SK-N-SH (cell line): ENCODE measurements at regions not wholly inside any gene's neighbourhood (a gene's known extent, or its start where the extent isn't known, plus 50 kb on each side); places are given as distances from the start of the nearest gene placed in this dataset.

ENCODE experiments used
- CTCF ChIA-PET: fragments of 300-600, 350-600 bp; formaldehyde crosslinking; extraction: SDS; loops from one replicate; lab custom pipeline; 2021; lab: Yijun Ruan, JAX
- POLR2A ChIA-PET: fragments of 350-600 bp; sonication (Branson Sonifier 250); formaldehyde crosslinking; extraction: SDS; loops from one replicate; lab custom pipeline; 2020; ENCODE audit warnings: antibody characterized with exemption, inconsistent platforms; lab: Yijun Ruan, JAX
- DNase-seq: peaks from one replicate; pipeline ENCODE4 v3.0.0; 2012
- H2AFZ ChIP-seq: fragments of 200-600 bp; sonication (generic); 2 replicates; pipeline ENCODE4 v1.8.1; 2016; ENCODE audit warnings: antibody characterized with exemption, mild to moderate bottlenecking, low read depth
- H3F3A ChIP-seq: fragments of 200-600 bp; sonication (generic); replicated peaks from 2 replicates; pipeline ENCODE3; 2016; ENCODE audit warnings: antibody characterized with exemption, mild to moderate bottlenecking; ENCODE audit not compliant: insufficient read depth
- H3K27ac ChIP-seq, 2 experiments: fragments of 200-500 bp in 1 of 2; fragments of 200-600 bp in 1 of 2; sonication (Bioruptor generic) in 1 of 2; sonication (generic), shearing (Covaris generic) in 1 of 2; 2 replicates each; pipeline versions ENCODE4 v1.5.1 to v1.6.1; 2014 to 2016; ENCODE audit warnings: low read depth in 2 of 2, inconsistent platforms in 1 of 2, low read length in 1 of 2, mild to moderate bottlenecking in 1 of 2, mixed read lengths in 1 of 2
- H3K27me3 ChIP-seq: fragments of 200-600 bp; sonication (generic), shearing (Covaris generic); 2 replicates; pipeline ENCODE4 v1.6.1; 2016; ENCODE audit warnings: mixed run types; ENCODE audit not compliant: insufficient read depth
- H3K36me3 ChIP-seq, 2 experiments: fragments of 200-500 bp in 1 of 2; fragments of 200-600 bp in 1 of 2; sonication (Bioruptor generic) in 1 of 2; sonication (generic) in 1 of 2; replicated peaks in 1 of 2; 2 replicates each; pipeline versions ENCODE3 to v1.5.1; 2014 to 2016; ENCODE audit warnings: low read length in 1 of 2, mild to moderate bottlenecking in 1 of 2; ENCODE audit not compliant: insufficient read depth in 2 of 2, control insufficient read depth in 1 of 2
- H3K4me1 ChIP-seq, 2 experiments: fragments of 200-500 bp in 1 of 2; fragments of 200-600 bp in 1 of 2; sonication (Bioruptor generic) in 1 of 2; sonication (generic), shearing (Covaris generic) in 1 of 2; 2 replicates each; pipeline versions ENCODE4 v1.5.1 to v1.6.1; 2014 to 2016; ENCODE audit warnings: low read depth in 1 of 2, low read length in 1 of 2, mixed run types in 1 of 2; ENCODE audit not compliant: insufficient read depth in 2 of 2, control insufficient read depth in 1 of 2
- H3K4me2 ChIP-seq: fragments of 200-600 bp; sonication (generic), shearing (Covaris generic); 2 replicates; pipeline ENCODE4 v1.6.1; 2017; ENCODE audit warnings: mixed run types
- H3K4me3 ChIP-seq, 2 experiments: fragments of 200-500 bp in 1 of 2; fragments of 200-600 bp in 1 of 2; sonication (Bioruptor generic) in 1 of 2; sonication (generic), shearing (Covaris generic) in 1 of 2; 2 replicates each; pipeline versions ENCODE4 v1.5.1 to v1.8.1; 2014 to 2016; ENCODE audit warnings: low read depth in 2 of 2, inconsistent platforms in 1 of 2, low read length in 1 of 2, mild to moderate bottlenecking in 1 of 2, mixed read lengths in 1 of 2, moderate library complexity in 1 of 2
- H3K79me2 ChIP-seq: fragments of 200-600 bp; sonication (generic); 2 replicates; pipeline ENCODE4 v1.8.1; 2017; ENCODE audit warnings: mild to moderate bottlenecking; ENCODE audit not compliant: insufficient read depth
- H3K9ac ChIP-seq: fragments of 200-600 bp; sonication (generic); 2 replicates; pipeline ENCODE4 v1.6.1; 2017; ENCODE audit warnings: mixed run types
- H3K9me2 ChIP-seq: fragments of 200-600 bp; sonication (generic); 2 replicates; pipeline ENCODE4 v1.6.1; 2017; ENCODE audit warnings: mixed run types
- H3K9me3 ChIP-seq: fragments of 200-600 bp; sonication (generic); 2 replicates; pipeline ENCODE4 v1.6.1; 2017; ENCODE audit warnings: mixed run types, mild to moderate bottlenecking, moderate library complexity
- H4K20me1 ChIP-seq: fragments of 200-600 bp; sonication (generic); 2 replicates; pipeline ENCODE4 v1.6.1; 2017; ENCODE audit warnings: mild to moderate bottlenecking, mixed run types; ENCODE audit not compliant: insufficient read depth
- CHD2 ChIP-seq: fragments of 150-350 bp; IDR thresholded peaks from 2 replicates; pipeline ENCODE4 v1.6.1; 2018; ENCODE audit warnings: low read length; ENCODE audit not compliant: partially characterized antibody
- ELF1 ChIP-seq: IDR thresholded peaks from 2 replicates; pipeline ENCODE4 v1.4.0; 2012
- EP300 ChIP-seq, 2 experiments: IDR thresholded peaks; 2 replicates each; pipeline versions ENCODE4 v1.4.0 to v1.6.1; 2012; ENCODE audit warnings: borderline replicate concordance in 1 of 2, low read depth in 1 of 2, low read length in 1 of 2
- FOSL2 ChIP-seq: IDR thresholded peaks from 2 replicates; pipeline ENCODE4 v1.4.0; 2012; ENCODE audit warnings: low read depth, mild to moderate bottlenecking, moderate library complexity, borderline replicate concordance
- FOXJ3 ChIP-seq: sonication (generic); formaldehyde crosslinking; IDR thresholded peaks from 2 replicates; pipeline ENCODE4 v1.5.1; 2020; ENCODE audit warnings: mild to moderate bottlenecking, missing genetic modification reagents
- FOXM1 ChIP-seq: IDR thresholded peaks from 2 replicates; pipeline ENCODE4 v1.4.0; 2012; ENCODE audit warnings: low read depth, mild to moderate bottlenecking
- GATA2 ChIP-seq: sonication (generic); formaldehyde crosslinking; IDR thresholded peaks from 2 replicates; pipeline ENCODE4 v1.5.0; 2020; ENCODE audit warnings: mild to moderate bottlenecking, missing genetic modification reagents
- MEF2A ChIP-seq: IDR thresholded peaks from 2 replicates; pipeline ENCODE4 v1.4.0; 2012; ENCODE audit warnings: low read depth, borderline replicate concordance
- NFIC ChIP-seq: IDR thresholded peaks from 2 replicates; pipeline ENCODE4 v1.4.0; 2012; ENCODE audit warnings: borderline replicate concordance
- NRF1 ChIP-seq: IDR thresholded peaks from 2 replicates; pipeline ENCODE4 v1.6.1; 2012; ENCODE audit warnings: low read depth, mild to moderate bottlenecking, low read length
- SIN3A ChIP-seq: IDR thresholded peaks from 2 replicates; pipeline ENCODE4 v1.6.1; 2012; ENCODE audit warnings: low read depth, mild to moderate bottlenecking, low read length, moderate library complexity, borderline replicate concordance
- SMC3 ChIP-seq: IDR thresholded peaks from 2 replicates; pipeline ENCODE4 v1.6.1; 2012; ENCODE audit warnings: low read depth, low read length, improper control_type of control experiment
- TCF12 ChIP-seq: IDR thresholded peaks from 2 replicates; pipeline ENCODE4 v1.4.0; 2012
- TEAD4 ChIP-seq: IDR thresholded peaks from 2 replicates; pipeline ENCODE4 v1.4.0; 2012; ENCODE audit warnings: mild to moderate bottlenecking, borderline replicate concordance; ENCODE audit not compliant: insufficient read depth
- WGBS: methylation state at CpG from one replicate; pipeline ENCODE4 v1.1.6; 2017; ENCODE audit warnings: low lambda C conversion rate; 5-methylcytosine and 5-hydroxymethylcytosine counted together
- TF ChIP-seq, protein P1 (sequence below): fragments of 200-600 bp; sonication (generic); IDR thresholded peaks from 2 replicates; pipeline ENCODE4 v1.6.1; 2017; ENCODE audit warnings: antibody characterized with exemption, mild to moderate bottlenecking, moderate library complexity
- TF ChIP-seq, protein P2 (sequence below): fragments of 150-350 bp; IDR thresholded peaks from 2 replicates; pipeline ENCODE4 v1.6.1; 2016; ENCODE audit warnings: mild to moderate bottlenecking, low read depth, low read length
- TF ChIP-seq, protein P3 (sequence below): IDR thresholded peaks from 2 replicates; pipeline ENCODE4; 2012
- TF ChIP-seq, protein P4 (sequence below): fragments of 150-350 bp; IDR thresholded peaks from 2 replicates; pipeline ENCODE4 v1.6.1; 2017; ENCODE audit warnings: antibody characterized with exemption, low read length, low read depth, borderline replicate concordance
- TF ChIP-seq, protein P5 (sequence below): IDR thresholded peaks from 2 replicates; pipeline ENCODE4 v1.4.0; 2012; ENCODE audit warnings: low read depth

DNA sequence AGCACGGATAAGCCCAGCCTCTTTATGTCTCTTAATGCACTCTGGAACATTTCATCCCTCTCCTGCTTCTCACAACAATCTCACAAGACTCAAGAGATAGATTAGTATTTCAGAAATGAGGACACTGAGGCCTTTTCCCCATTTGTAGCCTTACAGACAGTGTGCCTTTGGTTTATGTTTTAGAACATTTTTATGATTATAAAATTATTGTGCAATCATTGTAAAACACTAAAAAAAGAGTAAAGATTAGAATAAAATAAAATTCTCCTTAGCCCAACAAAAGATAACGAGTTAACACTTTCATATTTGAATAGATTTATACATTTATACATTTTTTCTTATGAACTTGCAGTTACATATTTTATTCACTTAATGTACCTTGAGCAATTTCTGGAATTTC is 748.7 kb downstream of the TRIML1 start (continued):
- TF ChIP-seq, protein P1, sequence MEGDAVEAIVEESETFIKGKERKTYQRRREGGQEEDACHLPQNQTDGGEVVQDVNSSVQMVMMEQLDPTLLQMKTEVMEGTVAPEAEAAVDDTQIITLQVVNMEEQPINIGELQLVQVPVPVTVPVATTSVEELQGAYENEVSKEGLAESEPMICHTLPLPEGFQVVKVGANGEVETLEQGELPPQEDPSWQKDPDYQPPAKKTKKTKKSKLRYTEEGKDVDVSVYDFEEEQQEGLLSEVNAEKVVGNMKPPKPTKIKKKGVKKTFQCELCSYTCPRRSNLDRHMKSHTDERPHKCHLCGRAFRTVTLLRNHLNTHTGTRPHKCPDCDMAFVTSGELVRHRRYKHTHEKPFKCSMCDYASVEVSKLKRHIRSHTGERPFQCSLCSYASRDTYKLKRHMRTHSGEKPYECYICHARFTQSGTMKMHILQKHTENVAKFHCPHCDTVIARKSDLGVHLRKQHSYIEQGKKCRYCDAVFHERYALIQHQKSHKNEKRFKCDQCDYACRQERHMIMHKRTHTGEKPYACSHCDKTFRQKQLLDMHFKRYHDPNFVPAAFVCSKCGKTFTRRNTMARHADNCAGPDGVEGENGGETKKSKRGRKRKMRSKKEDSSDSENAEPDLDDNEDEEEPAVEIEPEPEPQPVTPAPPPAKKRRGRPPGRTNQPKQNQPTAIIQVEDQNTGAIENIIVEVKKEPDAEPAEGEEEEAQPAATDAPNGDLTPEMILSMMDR, result no peak
- no peak for TF ChIP-seq TCF12
- TF ChIP-seq, all 33 proteins: peak for 0

DNA sequence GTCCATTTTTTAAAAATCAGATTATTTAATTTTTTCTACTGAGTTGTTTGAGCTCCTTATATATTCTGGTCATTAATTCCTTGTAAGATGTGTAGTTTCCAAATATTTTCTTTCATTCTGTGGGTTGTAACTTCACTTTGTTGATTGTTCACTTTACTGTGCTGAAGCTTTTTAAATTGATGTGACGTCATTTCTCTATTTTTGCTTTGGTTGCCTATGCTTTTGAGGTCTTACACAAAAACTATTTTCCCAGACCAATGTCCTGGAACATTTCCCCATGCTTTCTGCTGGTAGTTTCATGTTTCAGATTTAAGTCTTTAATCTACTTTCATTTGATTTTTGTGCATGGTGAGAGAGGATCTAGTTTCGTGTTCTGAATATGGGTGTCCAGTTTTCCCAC is 753.6 kb downstream of the TRIML1 start:
- TF ChIP-seq FOXM1, result no peak
- no peak for TF ChIP-seq TEAD4
- TF ChIP-seq SMC3, result no peak
- TF ChIP-seq, protein P2, sequence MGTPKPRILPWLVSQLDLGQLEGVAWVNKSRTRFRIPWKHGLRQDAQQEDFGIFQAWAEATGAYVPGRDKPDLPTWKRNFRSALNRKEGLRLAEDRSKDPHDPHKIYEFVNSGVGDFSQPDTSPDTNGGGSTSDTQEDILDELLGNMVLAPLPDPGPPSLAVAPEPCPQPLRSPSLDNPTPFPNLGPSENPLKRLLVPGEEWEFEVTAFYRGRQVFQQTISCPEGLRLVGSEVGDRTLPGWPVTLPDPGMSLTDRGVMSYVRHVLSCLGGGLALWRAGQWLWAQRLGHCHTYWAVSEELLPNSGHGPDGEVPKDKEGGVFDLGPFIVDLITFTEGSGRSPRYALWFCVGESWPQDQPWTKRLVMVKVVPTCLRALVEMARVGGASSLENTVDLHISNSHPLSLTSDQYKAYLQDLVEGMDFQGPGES, result no peak
- no peak for TF ChIP-seq SIN3A
- TF ChIP-seq NFIC, result no peak
- TF ChIP-seq EP300 (IDR thresholded peaks at IDR 0.05; ENCODE audit: borderline replicate concordance in 1 of 2, low read depth in 1 of 2, low read length in 1 of 2), result no peak
- no peak for TF ChIP-seq ELF1
- TF ChIP-seq, protein P3, sequence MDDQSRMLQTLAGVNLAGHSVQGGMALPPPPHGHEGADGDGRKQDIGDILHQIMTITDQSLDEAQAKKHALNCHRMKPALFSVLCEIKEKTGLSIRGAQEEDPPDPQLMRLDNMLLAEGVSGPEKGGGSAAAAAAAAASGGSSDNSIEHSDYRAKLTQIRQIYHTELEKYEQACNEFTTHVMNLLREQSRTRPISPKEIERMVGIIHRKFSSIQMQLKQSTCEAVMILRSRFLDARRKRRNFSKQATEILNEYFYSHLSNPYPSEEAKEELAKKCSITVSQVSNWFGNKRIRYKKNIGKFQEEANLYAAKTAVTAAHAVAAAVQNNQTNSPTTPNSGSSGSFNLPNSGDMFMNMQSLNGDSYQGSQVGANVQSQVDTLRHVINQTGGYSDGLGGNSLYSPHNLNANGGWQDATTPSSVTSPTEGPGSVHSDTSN, result no peak
- no peak for TF ChIP-seq TCF12
- no peak for TF ChIP-seq FOSL2
- H3K36me3 ChIP-seq, result no peaks in the 10 kb centered on the region
- no peak overlapping the region for H3K4me2 ChIP-seq
- H2AFZ ChIP-seq, result no peak overlapping the region
- CTCF ChIA-PET, result no interaction called here
- POLR2A ChIA-PET, result no interaction called here
- no peaks in the 10 kb centered on the region for H3F3A ChIP-seq
- DNase-seq, result no peak
- no peaks in the 10 kb centered on the region for H4K20me1 ChIP-seq
- H3K4me1 ChIP-seq, result no peaks in the 10 kb centered on the region
- no peaks in the 10 kb centered on the region for H3K27me3 ChIP-seq
- no peaks in the 10 kb centered on the region for H3K79me2 ChIP-seq
- no peaks in the 10 kb centered on the region; the same call in 1 of the 2 replicates for H3K9me3 ChIP-seq
- H3K9me2 ChIP-seq, result no peaks in the 10 kb centered on the region
- no peak overlapping the region for H3K27ac ChIP-seq
- H3K9ac ChIP-seq, result no peak overlapping the region
- H3K4me3 ChIP-seq, result no peak overlapping the region
- 37% methylated on average over 2 of the region's 2 CpGs for WGBS

DNA sequence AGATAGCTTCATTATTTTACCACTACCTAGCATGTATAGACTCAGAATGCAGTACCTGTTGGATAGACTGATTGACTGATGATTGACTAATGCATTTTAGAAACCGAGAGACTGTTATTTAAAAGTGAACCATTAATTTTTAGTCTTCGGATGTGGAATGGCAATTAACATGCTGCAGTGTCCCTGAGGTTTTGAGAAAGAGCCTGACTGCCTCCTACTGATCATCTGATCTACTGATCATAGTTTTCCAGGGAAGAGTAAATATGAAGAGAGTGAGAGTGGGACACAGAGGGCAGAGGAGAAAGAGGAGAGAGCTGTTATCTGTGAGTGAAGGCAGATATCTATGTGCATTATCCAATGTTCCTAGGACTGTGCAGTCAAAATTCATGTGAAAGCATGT is 764.7 kb downstream of the TRIML1 start:
- Histone ChIP-seq H2AFZ (no peak overlapping the region), H3K9me3 (no peaks in the 10 kb centered on the region), H3K4me1 (no peaks in the 10 kb centered on the region), H3K4me2 (no peak overlapping the region), H4K20me1 (no peaks in the 10 kb centered on the region), H3K27me3 (no peaks in the 10 kb centered on the region), H3K36me3 (no peaks in the 10 kb centered on the region), H3K4me3 (no peak overlapping the region), H3F3A (no peaks in the 10 kb centered on the region), H3K79me2 (no peaks in the 10 kb centered on the region), H3K9me2 (no peaks in the 10 kb centered on the region), H3K9ac (no peak overlapping the region)
- ChIA-PET POLR2A (no interaction called here), CTCF (no interaction called here)
- 25% methylated on average over 2 of the region's 2 CpGs for WGBS
- DNase-seq, result no peak
- TF ChIP-seq FOXJ3, result no peak
- TF ChIP-seq MEF2A, result no peak
- TF ChIP-seq GATA2, result no peak
- no peak for TF ChIP-seq CHD2
- TF ChIP-seq SIN3A, result no peak
- TF ChIP-seq, protein P4, sequence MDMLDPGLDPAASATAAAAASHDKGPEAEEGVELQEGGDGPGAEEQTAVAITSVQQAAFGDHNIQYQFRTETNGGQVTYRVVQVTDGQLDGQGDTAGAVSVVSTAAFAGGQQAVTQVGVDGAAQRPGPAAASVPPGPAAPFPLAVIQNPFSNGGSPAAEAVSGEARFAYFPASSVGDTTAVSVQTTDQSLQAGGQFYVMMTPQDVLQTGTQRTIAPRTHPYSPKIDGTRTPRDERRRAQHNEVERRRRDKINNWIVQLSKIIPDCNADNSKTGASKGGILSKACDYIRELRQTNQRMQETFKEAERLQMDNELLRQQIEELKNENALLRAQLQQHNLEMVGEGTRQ, result no peak
- TF ChIP-seq SMC3, result no peak
- TF ChIP-seq, protein P1, result no peak
- TF ChIP-seq, protein P5, sequence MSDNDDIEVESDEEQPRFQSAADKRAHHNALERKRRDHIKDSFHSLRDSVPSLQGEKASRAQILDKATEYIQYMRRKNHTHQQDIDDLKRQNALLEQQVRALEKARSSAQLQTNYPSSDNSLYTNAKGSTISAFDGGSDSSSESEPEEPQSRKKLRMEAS, result no peak
- TF ChIP-seq NRF1, result no peak
- TF ChIP-seq, all 33 proteins: peak for 0
- H3K27ac ChIP-seq, result no peak overlapping the region
